ENCODE measurements at regions not wholly inside any gene's neighbourhood (a gene's known extent, or its start where the extent isn't known, plus 50 kb on each side); places are given as distances from the start of the nearest gene placed in this dataset.

DNA sequence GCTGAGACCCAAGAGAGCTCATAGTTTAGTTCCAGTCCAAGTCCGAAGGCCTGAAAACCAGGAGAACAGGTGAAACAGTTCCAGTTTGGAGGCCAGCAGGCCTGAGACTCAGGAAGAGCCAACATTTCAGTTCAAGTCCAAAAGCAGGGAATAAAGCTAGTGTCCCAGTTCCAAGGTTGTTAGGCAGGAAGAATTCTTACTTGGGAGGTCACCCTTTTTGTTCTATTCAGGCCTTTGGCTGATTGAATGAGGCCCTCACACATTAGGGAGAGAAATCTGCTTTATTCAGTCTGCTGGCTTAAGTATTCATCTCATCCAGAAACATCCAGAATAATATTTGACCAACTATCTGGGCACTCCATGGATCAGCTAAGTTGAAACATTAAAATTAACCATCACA is 294.6 kb downstream of the PCNX1 start:
- POLR2A ChIA-PET: no interaction called here
- H3K4me1 Mint-ChIP-seq: peaks cover 31% of the 10 kb centered on the region
- ATAC-seq: no peak
- H3K27me3 Mint-ChIP-seq (ENCODE audit: low read depth): peaks cover 2% of the 10 kb centered on the region; the same call in 1 of the 2 replicates
- TF ChIP-seq GABPB1 (CRISPR knock-in tag; IDR thresholded peaks at IDR 0.05) (no peak), MXD4 (CRISPR knock-in tag; IDR thresholded peaks at IDR 0.05; ENCODE audit: borderline replicate concordance) (no peak), GRHL2 (CRISPR knock-in tag; IDR thresholded peaks at IDR 0.05; ENCODE audit: insufficient replicate concordance, severe bottlenecking) (no peak), ZNF121 (CRISPR knock-in tag; IDR thresholded peaks at IDR 0.05) (no peak), ETV6 (CRISPR knock-in tag; IDR thresholded peaks at IDR 0.05) (no peak), CREB1 (CRISPR knock-in tag; IDR thresholded peaks at IDR 0.05) (no peak), NR3C1 (CRISPR knock-in tag; conservative IDR thresholded peaks at IDR 0.05; ENCODE audit: low read depth) (no peak), ZNF416 (CRISPR knock-in tag; IDR thresholded peaks at IDR 0.05) (no peak), CBFB (CRISPR knock-in tag; IDR thresholded peaks at IDR 0.05; ENCODE audit: low read depth) (no peak), NFE2L1 (CRISPR knock-in tag; IDR thresholded peaks at IDR 0.05) (no peak), NR1H2 (CRISPR knock-in tag; IDR thresholded peaks at IDR 0.05) (no peak), ELF4 (CRISPR knock-in tag; IDR thresholded peaks at IDR 0.05; ENCODE audit: low read depth) (no peak)
- TF ChIP-seq, protein P1, sequence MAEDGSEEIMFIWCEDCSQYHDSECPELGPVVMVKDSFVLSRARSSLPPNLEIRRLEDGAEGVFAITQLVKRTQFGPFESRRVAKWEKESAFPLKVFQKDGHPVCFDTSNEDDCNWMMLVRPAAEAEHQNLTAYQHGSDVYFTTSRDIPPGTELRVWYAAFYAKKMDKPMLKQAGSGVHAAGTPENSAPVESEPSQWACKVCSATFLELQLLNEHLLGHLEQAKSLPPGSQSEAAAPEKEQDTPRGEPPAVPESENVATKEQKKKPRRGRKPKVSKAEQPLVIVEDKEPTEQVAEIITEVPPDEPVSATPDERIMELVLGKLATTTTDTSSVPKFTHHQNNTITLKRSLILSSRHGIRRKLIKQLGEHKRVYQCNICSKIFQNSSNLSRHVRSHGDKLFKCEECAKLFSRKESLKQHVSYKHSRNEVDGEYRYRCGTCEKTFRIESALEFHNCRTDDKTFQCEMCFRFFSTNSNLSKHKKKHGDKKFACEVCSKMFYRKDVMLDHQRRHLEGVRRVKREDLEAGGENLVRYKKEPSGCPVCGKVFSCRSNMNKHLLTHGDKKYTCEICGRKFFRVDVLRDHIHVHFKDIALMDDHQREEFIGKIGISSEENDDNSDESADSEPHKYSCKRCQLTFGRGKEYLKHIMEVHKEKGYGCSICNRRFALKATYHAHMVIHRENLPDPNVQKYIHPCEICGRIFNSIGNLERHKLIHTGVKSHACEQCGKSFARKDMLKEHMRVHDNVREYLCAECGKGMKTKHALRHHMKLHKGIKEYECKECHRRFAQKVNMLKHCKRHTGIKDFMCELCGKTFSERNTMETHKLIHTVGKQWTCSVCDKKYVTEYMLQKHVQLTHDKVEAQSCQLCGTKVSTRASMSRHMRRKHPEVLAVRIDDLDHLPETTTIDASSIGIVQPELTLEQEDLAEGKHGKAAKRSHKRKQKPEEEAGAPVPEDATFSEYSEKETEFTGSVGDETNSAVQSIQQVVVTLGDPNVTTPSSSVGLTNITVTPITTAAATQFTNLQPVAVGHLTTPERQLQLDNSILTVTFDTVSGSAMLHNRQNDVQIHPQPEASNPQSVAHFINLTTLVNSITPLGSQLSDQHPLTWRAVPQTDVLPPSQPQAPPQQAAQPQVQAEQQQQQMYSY (CRISPR knock-in tag; IDR thresholded peaks at IDR 0.05): no peak
- TF ChIP-seq, protein P2, sequence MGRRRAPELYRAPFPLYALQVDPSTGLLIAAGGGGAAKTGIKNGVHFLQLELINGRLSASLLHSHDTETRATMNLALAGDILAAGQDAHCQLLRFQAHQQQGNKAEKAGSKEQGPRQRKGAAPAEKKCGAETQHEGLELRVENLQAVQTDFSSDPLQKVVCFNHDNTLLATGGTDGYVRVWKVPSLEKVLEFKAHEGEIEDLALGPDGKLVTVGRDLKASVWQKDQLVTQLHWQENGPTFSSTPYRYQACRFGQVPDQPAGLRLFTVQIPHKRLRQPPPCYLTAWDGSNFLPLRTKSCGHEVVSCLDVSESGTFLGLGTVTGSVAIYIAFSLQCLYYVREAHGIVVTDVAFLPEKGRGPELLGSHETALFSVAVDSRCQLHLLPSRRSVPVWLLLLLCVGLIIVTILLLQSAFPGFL (CRISPR knock-in tag; IDR thresholded peaks at IDR 0.05; ENCODE audit: borderline replicate concordance): no peak
- TF ChIP-seq, protein P3, sequence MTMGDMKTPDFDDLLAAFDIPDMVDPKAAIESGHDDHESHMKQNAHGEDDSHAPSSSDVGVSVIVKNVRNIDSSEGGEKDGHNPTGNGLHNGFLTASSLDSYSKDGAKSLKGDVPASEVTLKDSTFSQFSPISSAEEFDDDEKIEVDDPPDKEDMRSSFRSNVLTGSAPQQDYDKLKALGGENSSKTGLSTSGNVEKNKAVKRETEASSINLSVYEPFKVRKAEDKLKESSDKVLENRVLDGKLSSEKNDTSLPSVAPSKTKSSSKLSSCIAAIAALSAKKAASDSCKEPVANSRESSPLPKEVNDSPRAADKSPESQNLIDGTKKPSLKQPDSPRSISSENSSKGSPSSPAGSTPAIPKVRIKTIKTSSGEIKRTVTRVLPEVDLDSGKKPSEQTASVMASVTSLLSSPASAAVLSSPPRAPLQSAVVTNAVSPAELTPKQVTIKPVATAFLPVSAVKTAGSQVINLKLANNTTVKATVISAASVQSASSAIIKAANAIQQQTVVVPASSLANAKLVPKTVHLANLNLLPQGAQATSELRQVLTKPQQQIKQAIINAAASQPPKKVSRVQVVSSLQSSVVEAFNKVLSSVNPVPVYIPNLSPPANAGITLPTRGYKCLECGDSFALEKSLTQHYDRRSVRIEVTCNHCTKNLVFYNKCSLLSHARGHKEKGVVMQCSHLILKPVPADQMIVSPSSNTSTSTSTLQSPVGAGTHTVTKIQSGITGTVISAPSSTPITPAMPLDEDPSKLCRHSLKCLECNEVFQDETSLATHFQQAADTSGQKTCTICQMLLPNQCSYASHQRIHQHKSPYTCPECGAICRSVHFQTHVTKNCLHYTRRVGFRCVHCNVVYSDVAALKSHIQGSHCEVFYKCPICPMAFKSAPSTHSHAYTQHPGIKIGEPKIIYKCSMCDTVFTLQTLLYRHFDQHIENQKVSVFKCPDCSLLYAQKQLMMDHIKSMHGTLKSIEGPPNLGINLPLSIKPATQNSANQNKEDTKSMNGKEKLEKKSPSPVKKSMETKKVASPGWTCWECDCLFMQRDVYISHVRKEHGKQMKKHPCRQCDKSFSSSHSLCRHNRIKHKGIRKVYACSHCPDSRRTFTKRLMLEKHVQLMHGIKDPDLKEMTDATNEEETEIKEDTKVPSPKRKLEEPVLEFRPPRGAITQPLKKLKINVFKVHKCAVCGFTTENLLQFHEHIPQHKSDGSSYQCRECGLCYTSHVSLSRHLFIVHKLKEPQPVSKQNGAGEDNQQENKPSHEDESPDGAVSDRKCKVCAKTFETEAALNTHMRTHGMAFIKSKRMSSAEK (CRISPR knock-in tag; IDR thresholded peaks at IDR 0.05; ENCODE audit: borderline replicate concordance): no peak
- TF ChIP-seq, protein P4, sequence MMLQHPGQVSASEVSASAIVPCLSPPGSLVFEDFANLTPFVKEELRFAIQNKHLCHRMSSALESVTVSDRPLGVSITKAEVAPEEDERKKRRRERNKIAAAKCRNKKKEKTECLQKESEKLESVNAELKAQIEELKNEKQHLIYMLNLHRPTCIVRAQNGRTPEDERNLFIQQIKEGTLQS (CRISPR knock-in tag; conservative IDR thresholded peaks at IDR 0.05): no peak
- TF ChIP-seq, protein P5, sequence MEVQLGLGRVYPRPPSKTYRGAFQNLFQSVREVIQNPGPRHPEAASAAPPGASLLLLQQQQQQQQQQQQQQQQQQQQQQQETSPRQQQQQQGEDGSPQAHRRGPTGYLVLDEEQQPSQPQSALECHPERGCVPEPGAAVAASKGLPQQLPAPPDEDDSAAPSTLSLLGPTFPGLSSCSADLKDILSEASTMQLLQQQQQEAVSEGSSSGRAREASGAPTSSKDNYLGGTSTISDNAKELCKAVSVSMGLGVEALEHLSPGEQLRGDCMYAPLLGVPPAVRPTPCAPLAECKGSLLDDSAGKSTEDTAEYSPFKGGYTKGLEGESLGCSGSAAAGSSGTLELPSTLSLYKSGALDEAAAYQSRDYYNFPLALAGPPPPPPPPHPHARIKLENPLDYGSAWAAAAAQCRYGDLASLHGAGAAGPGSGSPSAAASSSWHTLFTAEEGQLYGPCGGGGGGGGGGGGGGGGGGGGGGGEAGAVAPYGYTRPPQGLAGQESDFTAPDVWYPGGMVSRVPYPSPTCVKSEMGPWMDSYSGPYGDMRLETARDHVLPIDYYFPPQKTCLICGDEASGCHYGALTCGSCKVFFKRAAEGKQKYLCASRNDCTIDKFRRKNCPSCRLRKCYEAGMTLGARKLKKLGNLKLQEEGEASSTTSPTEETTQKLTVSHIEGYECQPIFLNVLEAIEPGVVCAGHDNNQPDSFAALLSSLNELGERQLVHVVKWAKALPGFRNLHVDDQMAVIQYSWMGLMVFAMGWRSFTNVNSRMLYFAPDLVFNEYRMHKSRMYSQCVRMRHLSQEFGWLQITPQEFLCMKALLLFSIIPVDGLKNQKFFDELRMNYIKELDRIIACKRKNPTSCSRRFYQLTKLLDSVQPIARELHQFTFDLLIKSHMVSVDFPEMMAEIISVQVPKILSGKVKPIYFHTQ (CRISPR knock-in tag; IDR thresholded peaks at IDR 0.05): no peak
- no peak for DNase-seq (ENCODE audit: low spot score)
- peaks cover 16% of the 10 kb centered on the region for H3K36me3 Mint-ChIP-seq
- H3K27ac Mint-ChIP-seq: no peak overlapping the region
- CTCF ChIA-PET: no interaction called here
- no peak overlapping the region for H3K4me3 Mint-ChIP-seq
- peaks cover 25% of the 10 kb centered on the region for H3K9me3 Mint-ChIP-seq

All from WTC11 (cell line).